ENCODE measurements at regions not wholly inside any gene's neighbourhood (a gene's known extent, or its start where the extent isn't known, plus 50 kb on each side); places are given as distances from the start of the nearest gene placed in this dataset.

DNA sequence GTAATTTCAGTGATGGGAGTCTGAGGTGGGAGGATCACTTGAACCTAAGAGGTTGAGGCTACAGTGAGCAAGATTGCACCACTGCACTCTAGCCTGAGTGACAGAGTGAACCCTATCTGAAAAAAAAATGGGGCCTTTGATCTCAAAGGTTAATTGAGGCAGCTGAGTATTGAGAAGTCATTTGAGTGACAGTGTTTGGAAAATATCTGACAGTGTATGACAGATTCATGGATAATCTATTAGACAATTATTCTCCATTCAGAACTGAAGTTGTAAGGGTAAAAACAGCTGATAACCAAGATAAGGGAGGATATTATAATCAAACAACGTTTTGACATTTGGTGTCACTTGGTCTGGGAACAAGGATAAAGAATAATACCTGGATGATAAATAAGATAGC lies 50.9 kb upstream of the CD36 start:
- DNase-seq (ENCODE audit: low spot score in 2 of 2): no peak
- 71 to 75% methylated on average over 1 of the region's 1 CpG for WGBS, 2 donors
- TF ChIP-seq CTCF (IDR thresholded peaks at IDR 0.05) (no peak), POLR2A (IDR thresholded peaks at IDR 0.05) (no peak), EP300 (IDR thresholded peaks at IDR 0.05) (no peak)
- Histone ChIP-seq H3K4me3 (no peak overlapping the region), H3K4me1 (no peaks in the 10 kb centered on the region), H3K27me3 (no peaks in the 10 kb centered on the region), H3K36me3 (no peaks in the 10 kb centered on the region), H3K27ac (no peak overlapping the region), H3K9me3 (no peaks in the 10 kb centered on the region)

GRCh38 chr7:80588591-80588990 lies 49.9 kb upstream of the CD36 start:
- WGBS, 2 donors: 64 to 73% methylated on average over 3 of the region's 3 CpGs
- H3K9me3 ChIP-seq: no peaks in the 10 kb centered on the region

More at GRCh38 chr7:80588591-80588990, 49.9 kb upstream of the CD36 start:
- H3K27me3 ChIP-seq: no peaks in the 10 kb centered on the region
- no peak overlapping the region for H3K4me3 ChIP-seq
- H3K36me3 ChIP-seq: no peaks in the 10 kb centered on the region
- DNase-seq (ENCODE audit: low spot score in 2 of 2): no peak
- no peak for TF ChIP-seq EP300 (IDR thresholded peaks at IDR 0.05)
- TF ChIP-seq POLR2A (IDR thresholded peaks at IDR 0.05): no peak
- no peak for TF ChIP-seq CTCF (IDR thresholded peaks at IDR 0.05)
- H3K4me1 ChIP-seq: no peaks in the 10 kb centered on the region
- H3K27ac ChIP-seq: no peak overlapping the region

All from tibial nerve (tissue), 4 donors.